ENCODE measurements at regions not wholly inside any gene's neighbourhood (a gene's known extent, or its start where the extent isn't known, plus 50 kb on each side); places are given as distances from the start of the nearest gene placed in this dataset.

GRCh38 chr11:15418921-15419320 lies 304.2 kb downstream of the INSC start:
- Mint-ChIP-seq H3K4me3 (no peak overlapping the region), H3K27ac (no peak overlapping the region), H3K27me3 (ENCODE audit: low read depth in 3 of 3) (no peaks in the 10 kb centered on the region), H3K36me3 (no peaks in the 10 kb centered on the region), H3K9me3 (peaks cover 0 to 4% (median under 1%) of the 10 kb centered on the region in 6 donors), H3K4me1 (no peaks in the 10 kb centered on the region)
- no peak for DNase-seq

GRCh38 chr11:15419696-15420095 lies 305.0 kb downstream of the INSC start:
- Mint-ChIP-seq H3K9me3 (peaks cover 0 to 4% (median under 1%) of the 10 kb centered on the region in 6 donors), H3K27ac (no peak overlapping the region), H3K36me3 (no peaks in the 10 kb centered on the region), H3K4me3 (no peak overlapping the region), H3K4me1 (no peaks in the 10 kb centered on the region), H3K27me3 (ENCODE audit: low read depth in 3 of 3) (no peaks in the 10 kb centered on the region)
- no peak for DNase-seq

GRCh38 chr11:15430381-15430780 lies 315.7 kb downstream of the INSC start:
- Mint-ChIP-seq H3K4me1 (no peaks in the 10 kb centered on the region), H3K4me3 (no peak overlapping the region), H3K36me3 (no peaks in the 10 kb centered on the region), H3K27ac (no peak overlapping the region), H3K9me3 (peaks cover 0 to 3% (median 0%) of the 10 kb centered on the region in 6 donors), H3K27me3 (ENCODE audit: low read depth in 3 of 3) (no peaks in the 10 kb centered on the region)
- no peak for DNase-seq

GRCh38 chr11:15434529-15434928 lies 319.8 kb downstream of the INSC start:
- Mint-ChIP-seq H3K4me3 (no peak overlapping the region), H3K36me3 (no peaks in the 10 kb centered on the region), H3K9me3 (peaks cover 0 to 7% (median 1%) of the 10 kb centered on the region in 6 donors), H3K4me1 (no peaks in the 10 kb centered on the region), H3K27ac (no peak overlapping the region), H3K27me3 (ENCODE audit: low read depth in 3 of 3) (peaks cover 0 to 2% (median 0%) of the 10 kb centered on the region in 3 donors)
- no peak for DNase-seq

- no peaks in the 10 kb centered on the region for H3K36me3 Mint-ChIP-seq
- H3K27ac Mint-ChIP-seq, result no peak overlapping the region
- no peaks in the 10 kb centered on the region for H3K4me1 Mint-ChIP-seq
- H3K9me3 Mint-ChIP-seq, result peaks cover 0 to 12% (median 1%) of the 10 kb centered on the region in 6 donors
- H3K4me3 Mint-ChIP-seq, result no peak overlapping the region
- no peak for DNase-seq
- H3K27me3 Mint-ChIP-seq (ENCODE audit: low read depth in 3 of 3), result peaks cover 0 to 2% (median under 1%) of the 10 kb centered on the region in 3 donors
Measured at GRCh38 chr11:15446315-15446714, 331.6 kb downstream of the INSC start.

- peaks cover 0 to 12% (median 1%) of the 10 kb centered on the region in 6 donors for H3K9me3 Mint-ChIP-seq
- H3K4me3 Mint-ChIP-seq, result no peak overlapping the region
- no peak for DNase-seq
- H3K4me1 Mint-ChIP-seq, result no peaks in the 10 kb centered on the region
- peaks cover 0 to 2% (median 2%) of the 10 kb centered on the region in 3 donors for H3K27me3 Mint-ChIP-seq (ENCODE audit: low read depth in 3 of 3)
- H3K27ac Mint-ChIP-seq, result no peak overlapping the region
- H3K36me3 Mint-ChIP-seq, result no peaks in the 10 kb centered on the region
Measured at GRCh38 chr11:15446929-15447328, 332.2 kb downstream of the INSC start.

GRCh38 chr11:15451713-15452112 lies 337.0 kb downstream of the INSC start:
- no peak for DNase-seq
- no peak overlapping the region for H3K4me3 Mint-ChIP-seq
- H3K4me1 Mint-ChIP-seq, result no peaks in the 10 kb centered on the region
- peaks cover 0 to 4% (median 0%) of the 10 kb centered on the region in 3 donors for H3K27me3 Mint-ChIP-seq (ENCODE audit: low read depth in 3 of 3)
- H3K9me3 Mint-ChIP-seq, result peaks cover 0 to 10% (median 7%) of the 10 kb centered on the region in 6 donors
- H3K36me3 Mint-ChIP-seq, result no peaks in the 10 kb centered on the region
- no peak overlapping the region for H3K27ac Mint-ChIP-seq

GRCh38 chr11:15453211-15453765 lies 338.6 kb downstream of the INSC start:
- H3K9me3 Mint-ChIP-seq, result peaks cover 0 to 10% (median 6%) of the 10 kb centered on the region in 6 donors
- H3K4me3 Mint-ChIP-seq, result no peak overlapping the region
- H3K27ac Mint-ChIP-seq, result no peak overlapping the region
- peaks cover 0 to 4% (median 3%) of the 10 kb centered on the region in 3 donors for H3K27me3 Mint-ChIP-seq (ENCODE audit: low read depth in 3 of 3)
- no peaks in the 10 kb centered on the region for H3K4me1 Mint-ChIP-seq
- H3K36me3 Mint-ChIP-seq, result no peaks in the 10 kb centered on the region
- DNase-seq, result no peak

GRCh38 chr11:15468466-15468865 lies 353.7 kb downstream of the INSC start:
- H3K27me3 Mint-ChIP-seq (ENCODE audit: low read depth in 3 of 3), result peaks cover 0 to 7% (median 3%) of the 10 kb centered on the region in 3 donors
- no peak overlapping the region for H3K27ac Mint-ChIP-seq
- H3K4me1 Mint-ChIP-seq, result no peaks in the 10 kb centered on the region
- peaks cover 0 to 17% (median 4%) of the 10 kb centered on the region in 6 donors for H3K9me3 Mint-ChIP-seq
- DNase-seq, result no peak
- H3K36me3 Mint-ChIP-seq, result no peaks in the 10 kb centered on the region
- no peak overlapping the region for H3K4me3 Mint-ChIP-seq

- DNase-seq, result no peak
- Mint-ChIP-seq H3K27me3 (ENCODE audit: low read depth in 3 of 3) (peaks cover 0 to 4% (median 2%) of the 10 kb centered on the region in 3 donors), H3K9me3 (peaks cover 0 to 8% (median 2%) of the 10 kb centered on the region in 6 donors), H3K27ac (no peak overlapping the region), H3K4me3 (no peak overlapping the region), H3K4me1 (no peaks in the 10 kb centered on the region), H3K36me3 (no peaks in the 10 kb centered on the region)
Measured at GRCh38 chr11:15471048-15471894, 356.5 kb downstream of the INSC start.

GRCh38 chr11:15471895-15472799 lies 357.4 kb downstream of the INSC start:
- no peaks in the 10 kb centered on the region for H3K4me1 Mint-ChIP-seq
- H3K9me3 Mint-ChIP-seq, result peaks cover 0 to 6% (median under 1%) of the 10 kb centered on the region in 6 donors
- no peak overlapping the region for H3K4me3 Mint-ChIP-seq
- H3K36me3 Mint-ChIP-seq, result no peaks in the 10 kb centered on the region
- no peak overlapping the region for H3K27ac Mint-ChIP-seq
- no peak for DNase-seq
- peaks cover 0 to 3% (median 2%) of the 10 kb centered on the region in 3 donors for H3K27me3 Mint-ChIP-seq (ENCODE audit: low read depth in 3 of 3)

GRCh38 chr11:15473954-15474837 lies 359.5 kb downstream of the INSC start:
- Mint-ChIP-seq H3K4me1 (no peaks in the 10 kb centered on the region), H3K36me3 (no peaks in the 10 kb centered on the region), H3K4me3 (no peak overlapping the region), H3K27ac (no peak overlapping the region), H3K27me3 (ENCODE audit: low read depth in 3 of 3) (peaks cover 0 to 2% (median 0%) of the 10 kb centered on the region in 3 donors), H3K9me3 (peaks cover 0 to 7% (median under 1%) of the 10 kb centered on the region in 6 donors)
- DNase-seq, result no peak

GRCh38 chr11:15476371-15476917 lies 361.7 kb downstream of the INSC start:
- peaks cover 0 to 2% (median 0%) of the 10 kb centered on the region in 3 donors for H3K27me3 Mint-ChIP-seq (ENCODE audit: low read depth in 3 of 3)
- no peak for DNase-seq
- H3K4me3 Mint-ChIP-seq, result no peak overlapping the region
- H3K4me1 Mint-ChIP-seq, result no peaks in the 10 kb centered on the region
- no peak overlapping the region for H3K27ac Mint-ChIP-seq
- H3K36me3 Mint-ChIP-seq, result no peaks in the 10 kb centered on the region
- H3K9me3 Mint-ChIP-seq, result peaks cover 0 to 9% (median 0%) of the 10 kb centered on the region in 6 donors
